ENCODE measurements at regions not wholly inside any gene's neighbourhood (a gene's known extent, or its start where the extent isn't known, plus 50 kb on each side); places are given as distances from the start of the nearest gene placed in this dataset.

GRCh38 chr12:11564984-11565651 is 84.4 kb upstream of the ETV6 start:
- intact Hi-C loops (cut with micrococcal nuclease) = no loop called here

GRCh38 chr12:11565752-11566151 is 83.7 kb upstream of the ETV6 start:
- intact Hi-C loops (cut with micrococcal nuclease) = no loop called here

GRCh38 chr12:11568155-11568761 is 81.2 kb upstream of the ETV6 start:
- intact Hi-C loops (cut with micrococcal nuclease) = no loop called here

GRCh38 chr12:11568762-11569478 is 80.6 kb upstream of the ETV6 start:
- intact Hi-C loops (cut with micrococcal nuclease) = no loop called here

- intact Hi-C loops (cut with micrococcal nuclease) = no loop called here
These were observed 79.8 kb upstream of the ETV6 start for GRCh38 chr12:11569716-11570115.

GRCh38 chr12:11573880-11574279 is 75.6 kb upstream of the ETV6 start:
- intact Hi-C loops (cut with micrococcal nuclease) = no loop called here

- intact Hi-C loops (cut with micrococcal nuclease) = no loop called here
These were observed 73.4 kb upstream of the ETV6 start for GRCh38 chr12:11576104-11576503.

- intact Hi-C loops (cut with micrococcal nuclease) = no loop called here
These were observed 71.7 kb upstream of the ETV6 start for GRCh38 chr12:11577658-11578260.

GRCh38 chr12:11578461-11578993 is 70.9 kb upstream of the ETV6 start:
- intact Hi-C loops (cut with micrococcal nuclease) = no loop called here

GRCh38 chr12:11580125-11580751 is 69.2 kb upstream of the ETV6 start:
- intact Hi-C loops (cut with micrococcal nuclease) = loop anchor here (2.0 to 5.0 kb wide), 2 partner anchors 71 to 747 kb away; no protein-coding TSS in a partner anchor

GRCh38 chr12:11581179-11581755 is 68.2 kb upstream of the ETV6 start:
- intact Hi-C loops (cut with micrococcal nuclease) = loop anchor here (1.0 to 5.0 kb wide), 4 partner anchors 27 to 746 kb away; no protein-coding TSS in a partner anchor

GRCh38 chr12:11584221-11584855 is 65.1 kb upstream of the ETV6 start:
- intact Hi-C loops (cut with micrococcal nuclease) = loop anchor here (5.0 kb wide), 1 partner anchor 743 kb away; no protein-coding TSS in a partner anchor

GRCh38 chr12:11592484-11592883 is 57.0 kb upstream of the ETV6 start:
- intact Hi-C loops (cut with micrococcal nuclease) = no loop called here

- intact Hi-C loops (cut with micrococcal nuclease) = no loop called here
These were observed 56.5 kb upstream of the ETV6 start for GRCh38 chr12:11593013-11593412.

- intact Hi-C loops (cut with micrococcal nuclease) = no loop called here
These were observed 54.4 kb upstream of the ETV6 start for GRCh38 chr12:11595080-11595479.

- intact Hi-C loops (cut with micrococcal nuclease) = no loop called here
These were observed 53.3 kb upstream of the ETV6 start for GRCh38 chr12:11596141-11596540.

- intact Hi-C loops (cut with micrococcal nuclease) = no loop called here
These were observed 50.6 kb upstream of the ETV6 start for GRCh38 chr12:11598900-11599299.
